PC-3 (cell line): ENCODE measurements at regions not wholly inside any gene's neighbourhood (a gene's known extent, or its start where the extent isn't known, plus 50 kb on each side); places are given as distances from the start of the nearest gene placed in this dataset.

Source experiments
- ATAC-seq: fragments of 200-7000 bp; cut with Tn5 transposase; 2 replicates; pipeline ENCODE4 v1.9.1; 2020; ENCODE audit warnings: mild to moderate bottlenecking, moderate library complexity
- BruUV-seq: library from RNA; stranded (reverse); fragments of 400-500 nt; replicated peaks from 2 replicates; lab custom pipeline; 2021; lab: Mats Ljungman, UMichigan
- CTCF ChIA-PET: fragments of 300-600 bp; sonication (Branson Sonifier 250); formaldehyde crosslinking; loops from one replicate; lab custom pipeline; 2022; ENCODE audit warnings: antibody characterized with exemption; lab: Charles Lee
- POLR2A ChIA-PET: fragments of 300-600 bp; sonication (Branson Sonifier 250); formaldehyde crosslinking; loops from one replicate; lab custom pipeline; 2022; ENCODE audit warnings: antibody characterized with exemption; ENCODE audit not compliant: unreplicated experiment; lab: Charles Lee
- DNase-seq: peaks from one replicate; pipeline ENCODE4 v3.0.0-alpha.2; 2015
- H2AFZ ChIP-seq: fragments of 300-600 bp; sonication (generic); 2 replicates; pipeline ENCODE4 v1.6.0; 2016; ENCODE audit warnings: antibody characterized with exemption, low read length
- H3F3A ChIP-seq: fragments of 300-600 bp; sonication (generic); one replicate; pipeline ENCODE4 v1.6.0; 2017; ENCODE audit warnings: antibody characterized with exemption, low read length, control low read depth, mild to moderate bottlenecking; ENCODE audit not compliant: unreplicated experiment
- H3K27ac ChIP-seq: fragments of 300-600 bp; sonication (generic); 2 replicates; pipeline ENCODE4 v1.5.1; 2016; ENCODE audit warnings: mild to moderate bottlenecking, low read length
- H3K27me3 ChIP-seq: fragments of 300-600 bp; sonication (generic); 2 replicates; pipeline ENCODE4 v1.6.1; 2016; ENCODE audit warnings: low read length, mixed read lengths
- H3K36me3 ChIP-seq: fragments of 300-600 bp; sonication (generic); 2 replicates; pipeline ENCODE4 v1.6.1; 2016; ENCODE audit warnings: low read depth, mixed run types, low read length, mixed read lengths
- H3K4me1 ChIP-seq: fragments of 300-600 bp; sonication (generic); 2 replicates; pipeline ENCODE4 v1.5.1; 2016; ENCODE audit warnings: low read length; ENCODE audit not compliant: insufficient read depth
- H3K4me2 ChIP-seq: fragments of 300-600 bp; sonication (generic); 2 replicates; pipeline ENCODE4 v1.6.0; 2016; ENCODE audit warnings: low read length
- H3K4me3 ChIP-seq: fragments of 300-600 bp; sonication (generic); 2 replicates; pipeline ENCODE4 v1.5.1; 2016; ENCODE audit warnings: mild to moderate bottlenecking, low read length, mixed read lengths
- H3K79me2 ChIP-seq: fragments of 300-600 bp; sonication (generic); 2 replicates; pipeline ENCODE4 v1.6.1; 2017; ENCODE audit warnings: low read length, mixed read lengths
- H3K9ac ChIP-seq: fragments of 300-600 bp; sonication (generic); 2 replicates; pipeline ENCODE4 v1.6.0; 2016; ENCODE audit warnings: mild to moderate bottlenecking, low read length
- H3K9me2 ChIP-seq: fragments of 300-600 bp; sonication (generic); replicated peaks from 2 replicates; pipeline ENCODE4 v1.6.1; 2016; ENCODE audit warnings: mixed run types, low read length, mixed read lengths
- H3K9me3 ChIP-seq: fragments of 300-600 bp; sonication (generic); 2 replicates; pipeline ENCODE4 v1.6.1; 2016; ENCODE audit warnings: low read length, mixed read lengths
- H4K20me1 ChIP-seq: fragments of 300-600 bp; sonication (generic); 2 replicates; pipeline ENCODE4 v1.6.1; 2016; ENCODE audit warnings: low read length, mixed read lengths
- CTCF ChIP-seq: fragments of 300-600 bp; sonication (generic); conservative IDR thresholded peaks from 2 replicates; pipeline ENCODE4 v1.5.1; 2017; ENCODE audit warnings: antibody characterized with exemption, low read depth, mild to moderate bottlenecking, low read length
- EZH2 ChIP-seq: fragments of 300-600 bp; sonication (generic); IDR thresholded peaks from one replicate; pipeline ENCODE4 v1.6.1; 2017; ENCODE audit warnings: antibody characterized with exemption, mild to moderate bottlenecking, low read length; ENCODE audit not compliant: unreplicated experiment
- EZH2phosphoT487 ChIP-seq: fragments of 300-600 bp; sonication (generic); IDR thresholded peaks from 2 replicates; pipeline ENCODE4 v1.6.1; 2018; ENCODE audit warnings: mild to moderate bottlenecking, antibody characterized with exemption, low read length, borderline replicate concordance
- intact Hi-C: fragments of 100-400 bp; cut with micrococcal nuclease; formaldehyde crosslinking; loops from 2 replicates; pipeline ENCODE4 v1.9.0; 2023

GRCh38 chr3:188940573-188940932 is 231.2 kb upstream of the TPRG1 start:
- ChIA-PET CTCF (no interaction called here), POLR2A (no interaction called here)
- no peaks in the 10 kb centered on the region for H3K27me3 ChIP-seq
- intact Hi-C loops = no loop called here
- no peaks in the 10 kb centered on the region for H3K36me3 ChIP-seq
- BruUV-seq = no TSS peak
- H3K4me2 ChIP-seq = no peak overlapping the region
- H3K9ac ChIP-seq = no peak overlapping the region
- no peaks in the 10 kb centered on the region for H4K20me1 ChIP-seq
- ATAC-seq (no peak), DNase-seq (no peak)
- no peak overlapping the region for H2AFZ ChIP-seq
- H3K27ac ChIP-seq = no peak overlapping the region
- H3K9me3 ChIP-seq = no peaks in the 10 kb centered on the region
- H3F3A ChIP-seq = no peaks in the 10 kb centered on the region
- no peaks in the 10 kb centered on the region for H3K79me2 ChIP-seq
- H3K4me3 ChIP-seq = no peak overlapping the region
- H3K9me2 ChIP-seq = no peaks in the 10 kb centered on the region
- TF ChIP-seq CTCF = no peak
- no peak for TF ChIP-seq EZH2
- TF ChIP-seq EZH2phosphoT487 = no peak
- H3K4me1 ChIP-seq = no peaks in the 10 kb centered on the region

GRCh38 chr3:188941103-188941502 is 230.7 kb upstream of the TPRG1 start:
- no peak overlapping the region for H3K4me2 ChIP-seq
- POLR2A ChIA-PET = no interaction called here

GRCh38 chr3:188942191-188942590 is 229.6 kb upstream of the TPRG1 start:
- POLR2A ChIA-PET = no interaction called here
- Histone ChIP-seq H3K36me3 (no peaks in the 10 kb centered on the region), H3K27me3 (no peaks in the 10 kb centered on the region), H3F3A (no peaks in the 10 kb centered on the region), H3K9me3 (no peaks in the 10 kb centered on the region), H2AFZ (no peak overlapping the region), H3K9me2 (no peaks in the 10 kb centered on the region), H4K20me1 (no peaks in the 10 kb centered on the region), H3K79me2 (no peaks in the 10 kb centered on the region), H3K4me2 (no peak overlapping the region), H3K4me1 (peaks cover 7% of the 10 kb centered on the region), H3K27ac (no peak overlapping the region), H3K4me3 (no peak overlapping the region), H3K9ac (no peak overlapping the region)
- BruUV-seq = no TSS peak
- CTCF ChIA-PET = no interaction called here
- intact Hi-C loops = no loop called here
- ATAC-seq = no peak
- no peak for TF ChIP-seq EZH2
- TF ChIP-seq CTCF = no peak
- no peak for TF ChIP-seq EZH2phosphoT487
- DNase-seq = no peak

More at GRCh38 chr3:188941103-188941502, 230.7 kb upstream of the TPRG1 start:
- H3K4me3 ChIP-seq = no peak overlapping the region
- DNase-seq (no peak), ATAC-seq (no peak)
- no peaks in the 10 kb centered on the region for H3K9me2 ChIP-seq
- H3F3A ChIP-seq = no peaks in the 10 kb centered on the region
- TF ChIP-seq CTCF = no peak
- TF ChIP-seq EZH2 = no peak
- TF ChIP-seq EZH2phosphoT487 = no peak
- H3K36me3 ChIP-seq = no peaks in the 10 kb centered on the region
- CTCF ChIA-PET = no interaction called here
- H3K27me3 ChIP-seq = no peaks in the 10 kb centered on the region
- H2AFZ ChIP-seq = no peak overlapping the region
- no peaks in the 10 kb centered on the region for H3K4me1 ChIP-seq
- no TSS peak for BruUV-seq
- H3K27ac ChIP-seq = no peak overlapping the region
- H4K20me1 ChIP-seq = no peaks in the 10 kb centered on the region
- intact Hi-C loops = no loop called here
- H3K79me2 ChIP-seq = no peaks in the 10 kb centered on the region
- H3K9ac ChIP-seq = no peak overlapping the region
- no peaks in the 10 kb centered on the region for H3K9me3 ChIP-seq
